HL-60 (cell line): ENCODE measurements at regions not wholly inside any gene's neighbourhood (a gene's known extent, or its start where the extent isn't known, plus 50 kb on each side); places are given as distances from the start of the nearest gene placed in this dataset.

Source experiments
- DNase-seq, 2 experiments: peaks; one replicate each; pipeline ENCODE4 v3.0.0-alpha.2; 2010 to 2020; ENCODE audit warnings: low read depth in 1 of 2, low spot score in 1 of 2
- H3K27ac ChIP-seq: fragments of 250-450 bp; sonication (Bioruptor Pico); replicated peaks from 2 replicates; pipeline ENCODE4 v1.5.1; 2020; ENCODE audit warnings: mild to moderate bottlenecking, moderate library complexity
- H3K27me3 ChIP-seq: fragments of 250-450 bp; sonication (Bioruptor Pico); 2 replicates; pipeline ENCODE4 v1.5.1; 2021; ENCODE audit warnings: mild to moderate bottlenecking, moderate library complexity; ENCODE audit not compliant: insufficient read depth, poor library complexity, severe bottlenecking
- H3K4me3 ChIP-seq: replicated peaks from 2 replicates; pipeline ENCODE4 v1.5.1; 2011; ENCODE audit warnings: mild to moderate bottlenecking, control low read depth, low read length; ENCODE audit not compliant: insufficient read depth
- CTCF ChIP-seq: IDR thresholded peaks from one replicate; pipeline ENCODE4 v1.5.1; 2011; ENCODE audit warnings: low read length, control low read depth, inconsistent platforms; ENCODE audit not compliant: insufficient read depth
- GABPA ChIP-seq: IDR thresholded peaks from 2 replicates; pipeline ENCODE4 v1.6.1; 2012; ENCODE audit warnings: low read depth
- POLR2AphosphoS5 ChIP-seq: IDR thresholded peaks from 2 replicates; pipeline ENCODE4 v1.6.1; 2012; ENCODE audit warnings: low read depth
- REST ChIP-seq: IDR thresholded peaks from 2 replicates; pipeline ENCODE4 v1.6.1; 2012; ENCODE audit warnings: low read depth; ENCODE audit not compliant: insufficient replicate concordance
- SPI1 ChIP-seq: IDR thresholded peaks from 2 replicates; pipeline ENCODE4 v1.6.1; 2012; ENCODE audit warnings: low read depth, mild to moderate bottlenecking, borderline replicate concordance

- H3K4me3 ChIP-seq, result no peak overlapping the region
- DNase-seq, result no peak
- no peaks in the 10 kb centered on the region for H3K27me3 ChIP-seq
- no peak for TF ChIP-seq REST
- no peak for TF ChIP-seq CTCF
- no peak for TF ChIP-seq SPI1
- TF ChIP-seq GABPA, result no peak
- TF ChIP-seq POLR2AphosphoS5, result no peak
- no peak overlapping the region for H3K27ac ChIP-seq
Measured at GRCh38 chr1:118364882-118365281, 179.9 kb upstream of the SPAG17 start.

- no peak for TF ChIP-seq REST
- no peak for TF ChIP-seq SPI1
- TF ChIP-seq CTCF, result no peak
- no peak for TF ChIP-seq GABPA
- TF ChIP-seq POLR2AphosphoS5, result no peak
- Histone ChIP-seq H3K4me3 (no peak overlapping the region), H3K27ac (no peak overlapping the region), H3K27me3 (no peaks in the 10 kb centered on the region)
- DNase-seq, result no peak
Measured at GRCh38 chr1:118363396-118363795, 178.4 kb upstream of the SPAG17 start.

GRCh38 chr1:118360817-118361216 lies 175.8 kb upstream of the SPAG17 start:
- no peak overlapping the region for H3K27ac ChIP-seq
- no peak overlapping the region for H3K4me3 ChIP-seq
- no peak for DNase-seq
- TF ChIP-seq SPI1, result no peak
- TF ChIP-seq CTCF, result no peak
- TF ChIP-seq REST, result no peak
- no peak for TF ChIP-seq GABPA
- no peak for TF ChIP-seq POLR2AphosphoS5
- no peaks in the 10 kb centered on the region for H3K27me3 ChIP-seq
